K562 (cell line): ENCODE measurements at regions not wholly inside any gene's neighbourhood (a gene's known extent, or its start where the extent isn't known, plus 50 kb on each side); places are given as distances from the start of the nearest gene placed in this dataset.

Source experiments
- ATAC-seq: fragments of 200-7000 bp; cut with Tn5 transposase; 3 replicates; pipeline ENCODE4 v1.9.1; 2020; ENCODE audit warnings: moderate library complexity
- BruUV-seq: library from RNA; stranded (reverse); fragments of 400-500 nt; replicated peaks from 2 replicates; lab custom pipeline; 2021; lab: Mats Ljungman, UMichigan
- CTCF ChIA-PET: fragments of 300-600 bp; formaldehyde crosslinking; extraction: SDS; loops from one replicate; lab custom pipeline; 2021; ENCODE audit warnings: low intra/inter-chr PET ratio; lab: Yijun Ruan, JAX
- POLR2A ChIA-PET: fragments of 300-600, 350-650 bp; sonication (Branson Sonifier 250); formaldehyde crosslinking; extraction: SDS; loops from one replicate; lab custom pipeline; 2021; ENCODE audit warnings: antibody characterized with exemption, inconsistent platforms; lab: Yijun Ruan, JAX
- DNase-seq, 4 experiments: peaks; one replicate each; pipeline versions ENCODE4 v3.0.0 to v3.0.0-alpha.2; 2011 to 2018; ENCODE audit warnings: low spot score in 3 of 4, mixed read lengths in 3 of 4; ENCODE audit errors: extremely low read depth in 1 of 4
- FAIRE-seq: peaks from 2 replicates; lab custom pipeline; 2011; peaks lifted over from hg19 to GRCh38; lab: Jason Lieb, UNC
- H2AFZ ChIP-seq: 2 replicates; pipeline ENCODE4 v1.6.0; 2011; ENCODE audit warnings: low read depth, low read length, control low read depth, inconsistent platforms
- H3K27ac ChIP-seq: fragments of 200-600 bp; 3 replicates; pipeline ENCODE4 v1.8.0; 2011; ENCODE audit warnings: low read depth, mild to moderate bottlenecking, control low read depth, inconsistent platforms, low read length, moderate library complexity, mixed read lengths; ENCODE audit errors: extremely low read depth
- H3K27me3 ChIP-seq, 2 experiments: fragments of 300-600 bp in 1 of 2; 2 replicates in 1 of 2; 3 replicates in 1 of 2; pipeline versions ENCODE4 v1.6.0 to v1.8.0; 2011; ENCODE audit warnings: inconsistent platforms in 2 of 2, low read length in 2 of 2, mild to moderate bottlenecking in 1 of 2, mixed read lengths in 1 of 2, moderate library complexity in 1 of 2; ENCODE audit not compliant: control insufficient read depth in 2 of 2, insufficient read depth in 2 of 2
- H3K36me3 ChIP-seq: fragments of 300-600 bp; 3 replicates; pipeline ENCODE4 v1.8.0; 2011; ENCODE audit warnings: mild to moderate bottlenecking, low read length, inconsistent platforms; ENCODE audit not compliant: control insufficient read depth, insufficient read depth
- H3K4me1 ChIP-seq, 2 experiments: fragments of 200-600 bp in 1 of 2; replicated peaks in 1 of 2; 2 replicates in 1 of 2; 3 replicates in 1 of 2; pipeline versions ENCODE4 v1.5.1 to v1.8.0; 2011; ENCODE audit warnings: inconsistent platforms in 2 of 2, low read length in 2 of 2, mild to moderate bottlenecking in 1 of 2, mixed read lengths in 1 of 2, moderate library complexity in 1 of 2; ENCODE audit not compliant: control insufficient read depth in 2 of 2, insufficient read depth in 2 of 2
- H3K4me2 ChIP-seq: 2 replicates; pipeline ENCODE4 v1.6.1; 2011; ENCODE audit warnings: low read length, control low read depth, inconsistent platforms, mixed read lengths; ENCODE audit not compliant: insufficient read depth
- H3K4me3 ChIP-seq: fragments of 200-600 bp; sonication (generic), shearing (Covaris generic); 2 replicates; pipeline ENCODE4 v1.5.1; 2016; ENCODE audit warnings: control low read depth, inconsistent platforms
- H3K79me2 ChIP-seq: fragments of 200-600 bp; 3 replicates; pipeline ENCODE4 v1.8.0; 2011; ENCODE audit warnings: low read length, inconsistent platforms; ENCODE audit not compliant: control insufficient read depth, insufficient read depth
- H3K9ac ChIP-seq, 2 experiments: 2 replicates each; pipeline versions ENCODE4 v1.6.0 to v1.6.1; 2011; ENCODE audit warnings: low read depth in 2 of 2, low read length in 2 of 2, control low read depth in 1 of 2, inconsistent platforms in 1 of 2, mild to moderate bottlenecking in 1 of 2, mixed read lengths in 1 of 2; ENCODE audit not compliant: insufficient read depth in 1 of 2
- H3K9me1 ChIP-seq: one replicate; pipeline ENCODE4 v1.6.0; 2011; ENCODE audit warnings: inconsistent platforms, mild to moderate bottlenecking, low read length, moderate library complexity; ENCODE audit not compliant: control insufficient read depth, insufficient read depth
- H3K9me3 ChIP-seq: replicated peaks from 2 replicates; pipeline ENCODE4 v1.5.1; 2011; ENCODE audit warnings: low read depth, low read length, inconsistent platforms; ENCODE audit not compliant: control insufficient read depth, insufficient read depth
- H4K20me1 ChIP-seq: replicated peaks from 2 replicates; pipeline ENCODE4 v1.6.1; 2011; ENCODE audit warnings: low read length, inconsistent platforms, mixed read lengths; ENCODE audit not compliant: control insufficient read depth, insufficient read depth
- BACH1 ChIP-seq: fragments of 200-800 bp; sonication (Bioruptor generic); IDR thresholded peaks from 2 replicates; pipeline ENCODE4 v1.6.1; 2016; ENCODE audit warnings: missing genetic modification characterization, missing compliant biosample characterization
- BCL6 ChIP-seq: fragments of 250-450 bp; sonication (Bioruptor Pico); IDR thresholded peaks from 2 replicates; pipeline ENCODE4 v1.4.0; 2020
- CBFB ChIP-seq: sonication (generic); formaldehyde crosslinking; IDR thresholded peaks from 2 replicates; pipeline ENCODE4 v1.4.0; 2020; ENCODE audit warnings: mild to moderate bottlenecking, missing genetic modification reagents
- DLX4 ChIP-seq: fragments of 250-450 bp; sonication (Bioruptor Pico); IDR thresholded peaks from 2 replicates; pipeline ENCODE4 v1.6.1; 2021; ENCODE audit warnings: mild to moderate bottlenecking
- HNRNPH1 ChIP-seq: fragments of 200-400 bp; formaldehyde crosslinking; optimal IDR thresholded peaks from 2 replicates; pipeline ENCODE3; 2017; ENCODE audit warnings: low read depth, mild to moderate bottlenecking, low read length, moderate library complexity
- MAFK ChIP-seq: IDR thresholded peaks from 2 replicates; pipeline ENCODE4 v1.6.1; 2011; ENCODE audit warnings: low read length, improper control_type of control experiment
- NR2C2 ChIP-seq, 2 experiments: fragments of 200-800 bp in 1 of 2; sonication (Bioruptor generic) in 1 of 2; sonication (generic) in 1 of 2; formaldehyde crosslinking in 1 of 2; IDR thresholded peaks; 2 replicates each; pipeline versions ENCODE4 v1.6.1 to v1.8.0; 2016 to 2022; ENCODE audit warnings: mild to moderate bottlenecking in 1 of 2, missing compliant biosample characterization in 1 of 2, missing genetic modification characterization in 1 of 2, missing genetic modification reagents in 1 of 2
- PHF20 ChIP-seq: fragments of 450-650 bp; IDR thresholded peaks from 2 replicates; pipeline ENCODE4 v1.6.1; 2018; ENCODE audit not compliant: partially characterized antibody
- SMARCE1 ChIP-seq: fragments of 450-650 bp; IDR thresholded peaks from 2 replicates; pipeline ENCODE4 v1.7.1; 2016; ENCODE audit warnings: mild to moderate bottlenecking
- STAT5B ChIP-seq: fragments of 250-450 bp; sonication (Bioruptor Pico); IDR thresholded peaks from 2 replicates; pipeline ENCODE4 v1.8.0; 2021; ENCODE audit warnings: mild to moderate bottlenecking, inconsistent platforms
- TAL1 ChIP-seq: fragments of 450-650 bp; IDR thresholded peaks from 2 replicates; pipeline ENCODE4 v1.6.1; 2016; ENCODE audit warnings: mild to moderate bottlenecking
- U2AF1 ChIP-seq: fragments of 200-400 bp; formaldehyde crosslinking; optimal IDR thresholded peaks from 2 replicates; pipeline ENCODE3; 2017; ENCODE audit warnings: mild to moderate bottlenecking, low read depth, low read length, moderate library complexity
- ZFP30 ChIP-seq: fragments of 250-450 bp; sonication (Bioruptor Pico); IDR thresholded peaks from 2 replicates; pipeline ENCODE4 v1.8.0; 2022; ENCODE audit warnings: moderate library complexity, mild to moderate bottlenecking, inconsistent platforms, borderline replicate concordance
- ZNF165 ChIP-seq: fragments of 250-450 bp; sonication (Bioruptor Pico); IDR thresholded peaks from 2 replicates; pipeline ENCODE4 v1.4.0; 2020; ENCODE audit warnings: borderline replicate concordance
- WGBS: fragments of 100-300 bp; shearing (Covaris generic); methylation state at CpG from one replicate; pipeline ENCODE4 v1.1.6; 2016; ENCODE audit warnings: low coverage, mixed read lengths; ENCODE audit not compliant: insufficient coverage; ENCODE audit errors: missing lambda C conversion rate; 5-methylcytosine and 5-hydroxymethylcytosine counted together
- in situ Hi-C: fragments of 300-500 bp; cut with MboI; formaldehyde crosslinking; loops from 4 replicates; pipeline ENCODE4 v1.15.0; 2018; ENCODE audit warnings: inconsistent platforms, mixed read lengths
- intact Hi-C: fragments of 100-400 bp; cut with micrococcal nuclease; formaldehyde crosslinking; loops from 2 replicates; pipeline ENCODE4 v1.14.2; 2022
- TF ChIP-seq, protein P1 (sequence below): fragments of 450-650 bp; IDR thresholded peaks from 2 replicates; pipeline ENCODE4 v1.6.1; 2016; ENCODE audit warnings: missing biosample characterization, missing genetic modification characterization
- TF ChIP-seq, protein P2 (sequence below): sonication (generic); formaldehyde crosslinking; IDR thresholded peaks from 2 replicates; pipeline ENCODE4 v1.8.0; 2022; ENCODE audit warnings: mild to moderate bottlenecking, missing genetic modification reagents

DNA sequence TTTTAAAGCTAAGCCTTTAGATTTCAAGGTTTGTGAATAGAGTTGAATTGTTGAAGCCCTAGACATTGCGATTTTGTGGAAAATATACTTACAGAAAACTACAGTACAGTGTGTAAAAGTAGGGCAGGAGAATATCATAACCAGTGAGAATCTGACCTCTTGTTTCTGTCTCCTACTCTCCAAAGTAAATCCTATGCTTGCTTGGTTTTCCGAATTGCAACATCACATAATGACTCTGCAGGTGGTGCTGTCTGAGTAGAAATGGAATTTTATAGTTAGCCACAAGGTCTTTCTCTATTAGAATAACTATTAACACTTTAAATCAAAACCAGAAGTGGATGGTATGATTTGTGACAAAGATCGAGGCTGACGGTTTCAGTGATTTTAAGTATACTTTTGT is 505.6 kb downstream of the RAPGEF2 start:
- H4K20me1 ChIP-seq, result no peaks in the 10 kb centered on the region
- FAIRE-seq (no peak), ATAC-seq (no peak)
- intact Hi-C loops, result no loop called here
- TF ChIP-seq SMARCE1 (no peak), CBFB (CRISPR knock-in tag) (no peak), DLX4 (CRISPR knock-in tag) (no peak)
- TF ChIP-seq, protein P1, sequence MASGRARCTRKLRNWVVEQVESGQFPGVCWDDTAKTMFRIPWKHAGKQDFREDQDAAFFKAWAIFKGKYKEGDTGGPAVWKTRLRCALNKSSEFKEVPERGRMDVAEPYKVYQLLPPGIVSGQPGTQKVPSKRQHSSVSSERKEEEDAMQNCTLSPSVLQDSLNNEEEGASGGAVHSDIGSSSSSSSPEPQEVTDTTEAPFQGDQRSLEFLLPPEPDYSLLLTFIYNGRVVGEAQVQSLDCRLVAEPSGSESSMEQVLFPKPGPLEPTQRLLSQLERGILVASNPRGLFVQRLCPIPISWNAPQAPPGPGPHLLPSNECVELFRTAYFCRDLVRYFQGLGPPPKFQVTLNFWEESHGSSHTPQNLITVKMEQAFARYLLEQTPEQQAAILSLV (tag), result no peak
- TF ChIP-seq, all 486 proteins: peak for 0
- Histone ChIP-seq H3K4me1 (no peaks in the 10 kb centered on the region), H3K9ac (no peak overlapping the region), H3K9me3 (no peaks in the 10 kb centered on the region), H3K4me2 (no peak overlapping the region), H3K27me3 (no peaks in the 10 kb centered on the region), H3K9me1 (no peaks in the 10 kb centered on the region), H3K4me3 (no peak overlapping the region), H3K27ac (no peak overlapping the region), H2AFZ (no peak overlapping the region), H3K36me3 (no peaks in the 10 kb centered on the region), H3K79me2 (no peaks in the 10 kb centered on the region)
- POLR2A ChIA-PET, result no interaction called here
- BruUV-seq, result no TSS peak
- CTCF ChIA-PET, result no interaction called here
- WGBS, result 0% methylated on average over 3 of the region's 4 CpGs
- no peak for DNase-seq
- in situ Hi-C loops, result no loop called here

- no peak for FAIRE-seq
Measured at GRCh38 chr4:159632031-159632430, 529.2 kb downstream of the RAPGEF2 start.

More at GRCh38 chr4:159632031-159632430, 529.2 kb downstream of the RAPGEF2 start:
- CTCF ChIA-PET, result no interaction called here
- ATAC-seq (no peak), DNase-seq (no peak)
- H4K20me1 ChIP-seq, result no peaks in the 10 kb centered on the region
- intact Hi-C loops, result no loop called here
- no peaks in the 10 kb centered on the region for H3K79me2 ChIP-seq
- no peaks in the 10 kb centered on the region for H3K9me1 ChIP-seq
- no peak for TF ChIP-seq ZNF165 (CRISPR knock-in tag)
- TF ChIP-seq ZFP30 (CRISPR knock-in tag), result no peak
- no peak for TF ChIP-seq TAL1
- TF ChIP-seq PHF20, result no peak
- no peak for TF ChIP-seq STAT5B (CRISPR knock-in tag)
- TF ChIP-seq MAFK, result no peak
- TF ChIP-seq, protein P2, sequence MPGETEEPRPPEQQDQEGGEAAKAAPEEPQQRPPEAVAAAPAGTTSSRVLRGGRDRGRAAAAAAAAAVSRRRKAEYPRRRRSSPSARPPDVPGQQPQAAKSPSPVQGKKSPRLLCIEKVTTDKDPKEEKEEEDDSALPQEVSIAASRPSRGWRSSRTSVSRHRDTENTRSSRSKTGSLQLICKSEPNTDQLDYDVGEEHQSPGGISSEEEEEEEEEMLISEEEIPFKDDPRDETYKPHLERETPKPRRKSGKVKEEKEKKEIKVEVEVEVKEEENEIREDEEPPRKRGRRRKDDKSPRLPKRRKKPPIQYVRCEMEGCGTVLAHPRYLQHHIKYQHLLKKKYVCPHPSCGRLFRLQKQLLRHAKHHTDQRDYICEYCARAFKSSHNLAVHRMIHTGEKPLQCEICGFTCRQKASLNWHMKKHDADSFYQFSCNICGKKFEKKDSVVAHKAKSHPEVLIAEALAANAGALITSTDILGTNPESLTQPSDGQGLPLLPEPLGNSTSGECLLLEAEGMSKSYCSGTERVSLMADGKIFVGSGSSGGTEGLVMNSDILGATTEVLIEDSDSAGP (CRISPR knock-in tag), result no peak
- TF ChIP-seq BCL6 (CRISPR knock-in tag), result no peak
- no peak for TF ChIP-seq HNRNPH1
- no peak for TF ChIP-seq BACH1 (tag)
- TF ChIP-seq U2AF1, result no peak
- no peak for TF ChIP-seq NR2C2 (CRISPR knock-in tag; IDR thresholded peaks at IDR 0.05)
- no peak for TF ChIP-seq NR2C2 (tag; IDR thresholded peaks at IDR 0.05)
- H3K4me1 ChIP-seq, result no peaks in the 10 kb centered on the region
- no peaks in the 10 kb centered on the region for H3K9me3 ChIP-seq
- H3K9ac ChIP-seq, result no peak overlapping the region
- no peak overlapping the region for H2AFZ ChIP-seq
- H3K4me3 ChIP-seq, result no peak overlapping the region
- no peak overlapping the region for H3K4me2 ChIP-seq
- no CpG with 5 or more reads among the region's 1 CpG for WGBS
- H3K27ac ChIP-seq, result no peak overlapping the region
- no peaks in the 10 kb centered on the region for H3K27me3 ChIP-seq
- H3K36me3 ChIP-seq, result no peaks in the 10 kb centered on the region
- in situ Hi-C loops, result no loop called here
- POLR2A ChIA-PET, result no interaction called here
- no TSS peak for BruUV-seq
